HepG2 (cell line): ENCODE measurements at regions not wholly inside any gene's neighbourhood (a gene's known extent, or its start where the extent isn't known, plus 50 kb on each side); places are given as distances from the start of the nearest gene placed in this dataset.
"Not testable (repeated sequence)": the region's sequence is repeated elsewhere in the genome, so short reads cannot be mapped to it uniquely, and the experiment has no call there.

Experiments used
- ARID5B ChIP-seq: IDR thresholded peaks from 2 replicates; pipeline ENCODE4 v1.4.0; 2020; ENCODE audit warnings: mild to moderate bottlenecking, missing genetic modification reagents
- ELF3 ChIP-seq: IDR thresholded peaks from 2 replicates; pipeline ENCODE4 v1.6.1; 2016; ENCODE audit warnings: missing genetic modification reagents, missing compliant biosample characterization
- ESRRA ChIP-seq: sonication (generic); formaldehyde crosslinking; IDR thresholded peaks from 2 replicates; pipeline ENCODE4 v1.5.1; 2020; ENCODE audit warnings: mild to moderate bottlenecking, low read depth, missing genetic modification reagents
- FOXP1 ChIP-seq, 2 experiments: fragments of 450-650 bp in 1 of 2; IDR thresholded peaks; 2 replicates each; pipeline ENCODE4 v1.6.1; 2017 to 2018; ENCODE audit warnings: antibody characterized with exemption in 1 of 2
- HMG20A ChIP-seq: IDR thresholded peaks from 2 replicates; pipeline ENCODE4 v1.6.1; 2016; ENCODE audit warnings: borderline replicate concordance
- IRF2 ChIP-seq: IDR thresholded peaks from 2 replicates; pipeline ENCODE4 v1.6.1; 2018; ENCODE audit warnings: missing genetic modification reagents, missing compliant biosample characterization
- JUN ChIP-seq: sonication (generic); formaldehyde crosslinking; IDR thresholded peaks from 2 replicates; pipeline ENCODE4 v1.4.0; 2020; ENCODE audit warnings: mild to moderate bottlenecking, missing genetic modification reagents
- MED1 ChIP-seq: sonication (generic); formaldehyde crosslinking; IDR thresholded peaks from 2 replicates; pipeline ENCODE4 v1.4.0; 2020; ENCODE audit warnings: missing genetic modification reagents
- MEIS2 ChIP-seq: sonication (generic); formaldehyde crosslinking; IDR thresholded peaks from 2 replicates; pipeline ENCODE4 v1.9.0; 2021; ENCODE audit warnings: mild to moderate bottlenecking, missing genetic modification reagents
- NCOR1 ChIP-seq: fragments of 200-600 bp; sonication (generic); IDR thresholded peaks from 2 replicates; pipeline ENCODE4 v1.7.0; 2017; ENCODE audit warnings: antibody characterized with exemption, low read length, borderline replicate concordance
- PATZ1 ChIP-seq: sonication (generic); formaldehyde crosslinking; IDR thresholded peaks from 2 replicates; pipeline ENCODE4 v1.4.0; 2020; ENCODE audit warnings: missing genetic modification reagents
- PRDM15 ChIP-seq: sonication (generic); formaldehyde crosslinking; IDR thresholded peaks from 2 replicates; pipeline ENCODE4 v1.4.0; 2020; ENCODE audit warnings: missing genetic modification reagents
- RAD21 ChIP-seq: fragments of 450-650 bp; formaldehyde crosslinking; IDR thresholded peaks from 2 replicates; pipeline ENCODE4 v1.5.0; 2020; ENCODE audit warnings: mild to moderate bottlenecking
- TBX2 ChIP-seq: sonication (generic); formaldehyde crosslinking; IDR thresholded peaks from 2 replicates; pipeline ENCODE4 v1.5.0; 2020; ENCODE audit warnings: missing genetic modification reagents, mild to moderate bottlenecking, borderline replicate concordance
- TCF7 ChIP-seq: sonication (generic); IDR thresholded peaks from 2 replicates; pipeline ENCODE4 v1.6.1; 2016; ENCODE audit warnings: antibody characterized with exemption, low read depth
- ZFX ChIP-seq: sonication (generic); formaldehyde crosslinking; IDR thresholded peaks from 2 replicates; pipeline ENCODE4 v1.4.0; 2020; ENCODE audit warnings: mild to moderate bottlenecking, low read depth, missing genetic modification reagents, moderate library complexity
- ZFY ChIP-seq: sonication (generic); formaldehyde crosslinking; IDR thresholded peaks from 2 replicates; pipeline ENCODE4 v1.4.0; 2020; ENCODE audit warnings: missing genetic modification reagents
- ZMYM4 ChIP-seq: sonication (generic); formaldehyde crosslinking; IDR thresholded peaks from 2 replicates; pipeline ENCODE4 v1.8.1; 2023; ENCODE audit warnings: mild to moderate bottlenecking, missing genetic modification reagents
- TF ChIP-seq, protein P1 (sequence below): sonication (generic); formaldehyde crosslinking; IDR thresholded peaks from 2 replicates; pipeline ENCODE4 v1.5.1; 2020; ENCODE audit warnings: mild to moderate bottlenecking, moderate library complexity, missing genetic modification reagents

- TF ChIP-seq PATZ1 (CRISPR knock-in tag) = peak; percentile 38; the same call in 1 of the 2 replicates
- TF ChIP-seq ELF3 (CRISPR knock-in tag) = 0 out of 2 replicates have a peak, but pooled peaks have one; percentile 13
- TF ChIP-seq ZFY (CRISPR knock-in tag) = peak; percentile 55
- TF ChIP-seq RAD21 (CRISPR knock-in tag) = peak; percentile 46; the same call in 1 of the 2 replicates
- 0 out of 2 replicates have a peak, but pooled peaks have one; percentile 25 for TF ChIP-seq PRDM15 (CRISPR knock-in tag)
- TF ChIP-seq IRF2 = peak; percentile 28; the same call in 1 of the 2 replicates
- 0 out of 2 replicates have a peak, but pooled peaks have one; percentile 38 for TF ChIP-seq MEIS2 (CRISPR knock-in tag)
- TF ChIP-seq ESRRA (CRISPR knock-in tag) = peak; percentile 37; the same call in 1 of the 2 replicates
- TF ChIP-seq, protein P1, sequence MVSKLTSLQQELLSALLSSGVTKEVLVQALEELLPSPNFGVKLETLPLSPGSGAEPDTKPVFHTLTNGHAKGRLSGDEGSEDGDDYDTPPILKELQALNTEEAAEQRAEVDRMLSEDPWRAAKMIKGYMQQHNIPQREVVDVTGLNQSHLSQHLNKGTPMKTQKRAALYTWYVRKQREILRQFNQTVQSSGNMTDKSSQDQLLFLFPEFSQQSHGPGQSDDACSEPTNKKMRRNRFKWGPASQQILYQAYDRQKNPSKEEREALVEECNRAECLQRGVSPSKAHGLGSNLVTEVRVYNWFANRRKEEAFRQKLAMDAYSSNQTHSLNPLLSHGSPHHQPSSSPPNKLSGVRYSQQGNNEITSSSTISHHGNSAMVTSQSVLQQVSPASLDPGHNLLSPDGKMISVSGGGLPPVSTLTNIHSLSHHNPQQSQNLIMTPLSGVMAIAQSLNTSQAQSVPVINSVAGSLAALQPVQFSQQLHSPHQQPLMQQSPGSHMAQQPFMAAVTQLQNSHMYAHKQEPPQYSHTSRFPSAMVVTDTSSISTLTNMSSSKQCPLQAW (CRISPR knock-in tag) = peak; percentile 94
- peak; percentile 80 for TF ChIP-seq MED1 (CRISPR knock-in tag)
- peak; percentile 78; the same call in 1 of the 2 replicates for TF ChIP-seq HMG20A (CRISPR knock-in tag)
- peak; percentile 80 for TF ChIP-seq ARID5B (CRISPR knock-in tag)
- peak; percentile 52 for TF ChIP-seq TCF7
- not testable (repeated sequence) for TF ChIP-seq FOXP1 (IDR thresholded peaks at IDR 0.05)
- TF ChIP-seq FOXP1 (CRISPR knock-in tag; IDR thresholded peaks at IDR 0.05) = peak; percentile 8; the same call in 1 of the 2 replicates
- TF ChIP-seq NCOR1 = peak; percentile 32; the same call in 1 of the 2 replicates
- peak; percentile 57 for TF ChIP-seq TBX2
- peak; percentile 88 for TF ChIP-seq JUN
- TF ChIP-seq ZMYM4 (CRISPR knock-in tag) = peak; percentile 89
- TF ChIP-seq ZFX (CRISPR knock-in tag) = peak; percentile 64
These were observed 280.9 kb downstream of the PYDC2 start (continued) for GRCh38 chr3:191741847-191742350.
